PC-9 (cell line): ENCODE measurements at regions not wholly inside any gene's neighbourhood (a gene's known extent, or its start where the extent isn't known, plus 50 kb on each side); places are given as distances from the start of the nearest gene placed in this dataset.

Source experiments
- CTCF ChIP-seq: fragments of 200-600 bp; sonication (generic); conservative IDR thresholded peaks from 2 replicates; pipeline ENCODE4 v1.6.1; 2017; ENCODE audit warnings: mixed run types, antibody characterized with exemption, mild to moderate bottlenecking, moderate library complexity
- EZH2 ChIP-seq: fragments of 200-600 bp; sonication (generic); IDR thresholded peaks from 2 replicates; pipeline ENCODE4 v1.8.0; 2017; ENCODE audit warnings: antibody characterized with exemption, low read depth

GRCh38 chr14:44609201-44609600 lies 102.1 kb upstream of the FSCB start:
- no peak for TF ChIP-seq CTCF
- no peak for TF ChIP-seq EZH2
